ENCODE measurements at regions not wholly inside any gene's neighbourhood (a gene's known extent, or its start where the extent isn't known, plus 50 kb on each side); places are given as distances from the start of the nearest gene placed in this dataset.

DNA sequence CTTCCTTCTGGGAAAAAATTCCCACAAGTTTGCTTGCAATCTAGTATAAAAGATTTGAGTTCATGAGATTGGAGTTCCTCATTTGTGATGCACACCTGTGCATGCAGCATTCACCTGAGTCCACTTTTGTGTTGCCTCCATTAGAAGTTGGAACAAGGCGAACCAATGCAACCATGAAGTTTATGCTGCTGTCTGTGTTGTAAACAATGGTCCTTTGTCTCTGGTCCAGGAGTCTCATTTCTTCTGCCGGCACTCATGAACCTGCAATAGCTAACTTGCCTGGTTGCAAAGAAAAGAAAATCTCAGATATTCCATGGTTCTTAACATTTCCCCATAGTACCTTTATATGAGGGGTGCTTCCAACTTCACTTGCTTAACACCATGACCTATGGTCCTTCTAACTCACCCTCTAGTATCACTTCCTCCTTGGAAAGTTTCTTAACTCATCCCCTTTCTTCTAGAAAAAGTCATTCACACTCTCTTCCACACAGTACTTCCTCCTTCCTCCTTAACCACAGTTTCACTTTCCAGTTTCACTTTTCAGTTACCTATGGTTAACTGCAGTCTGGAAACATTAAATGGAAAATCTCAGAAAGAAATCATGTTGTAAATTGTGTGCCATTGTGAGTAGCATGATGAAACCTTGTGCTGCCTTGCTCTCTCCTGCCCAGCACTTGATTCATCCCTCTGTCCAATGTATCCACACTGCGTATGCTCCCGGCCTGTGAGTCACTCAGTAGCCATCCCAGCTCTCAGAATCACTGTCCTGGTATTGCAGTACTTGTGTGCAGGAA lies 128.8 kb upstream of the TRIB2 start:
- TF ChIP-seq, protein P1, sequence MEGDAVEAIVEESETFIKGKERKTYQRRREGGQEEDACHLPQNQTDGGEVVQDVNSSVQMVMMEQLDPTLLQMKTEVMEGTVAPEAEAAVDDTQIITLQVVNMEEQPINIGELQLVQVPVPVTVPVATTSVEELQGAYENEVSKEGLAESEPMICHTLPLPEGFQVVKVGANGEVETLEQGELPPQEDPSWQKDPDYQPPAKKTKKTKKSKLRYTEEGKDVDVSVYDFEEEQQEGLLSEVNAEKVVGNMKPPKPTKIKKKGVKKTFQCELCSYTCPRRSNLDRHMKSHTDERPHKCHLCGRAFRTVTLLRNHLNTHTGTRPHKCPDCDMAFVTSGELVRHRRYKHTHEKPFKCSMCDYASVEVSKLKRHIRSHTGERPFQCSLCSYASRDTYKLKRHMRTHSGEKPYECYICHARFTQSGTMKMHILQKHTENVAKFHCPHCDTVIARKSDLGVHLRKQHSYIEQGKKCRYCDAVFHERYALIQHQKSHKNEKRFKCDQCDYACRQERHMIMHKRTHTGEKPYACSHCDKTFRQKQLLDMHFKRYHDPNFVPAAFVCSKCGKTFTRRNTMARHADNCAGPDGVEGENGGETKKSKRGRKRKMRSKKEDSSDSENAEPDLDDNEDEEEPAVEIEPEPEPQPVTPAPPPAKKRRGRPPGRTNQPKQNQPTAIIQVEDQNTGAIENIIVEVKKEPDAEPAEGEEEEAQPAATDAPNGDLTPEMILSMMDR (IDR thresholded peaks at IDR 0.05): no peak
- TF ChIP-seq EZH2 (IDR thresholded peaks at IDR 0.05; ENCODE audit: borderline replicate concordance, insufficient read depth, low read depth, low read length, poor library complexity, severe bottlenecking): no peak

Data from B cell (primary cell).